ENCODE measurements at regions not wholly inside any gene's neighbourhood (a gene's known extent, or its start where the extent isn't known, plus 50 kb on each side); places are given as distances from the start of the nearest gene placed in this dataset.
"Not testable (repeated sequence)": the region's sequence is repeated elsewhere in the genome, so short reads cannot be mapped to it uniquely, and the experiment has no call there.

DNA sequence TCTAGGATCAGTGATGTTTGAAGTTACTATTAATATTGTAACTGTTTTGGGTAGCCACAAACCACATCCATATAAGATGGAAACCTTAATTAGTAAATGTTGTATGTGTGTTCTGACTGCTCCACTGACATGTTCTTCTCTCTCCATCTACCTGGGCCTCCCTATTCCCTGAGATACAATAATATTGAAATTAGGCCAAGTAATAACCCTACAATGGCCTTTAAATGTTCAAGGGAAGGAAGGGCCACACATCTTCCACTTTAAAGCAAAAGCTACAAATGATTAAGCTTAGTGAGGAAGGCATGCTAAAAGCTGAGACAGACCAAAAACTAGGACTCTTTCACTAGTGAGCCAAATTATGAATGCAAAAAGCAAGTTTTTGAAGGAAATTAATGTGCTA lies 176.4 kb upstream of the ANK3 start:
- DNase-seq, result no peak

DNA sequence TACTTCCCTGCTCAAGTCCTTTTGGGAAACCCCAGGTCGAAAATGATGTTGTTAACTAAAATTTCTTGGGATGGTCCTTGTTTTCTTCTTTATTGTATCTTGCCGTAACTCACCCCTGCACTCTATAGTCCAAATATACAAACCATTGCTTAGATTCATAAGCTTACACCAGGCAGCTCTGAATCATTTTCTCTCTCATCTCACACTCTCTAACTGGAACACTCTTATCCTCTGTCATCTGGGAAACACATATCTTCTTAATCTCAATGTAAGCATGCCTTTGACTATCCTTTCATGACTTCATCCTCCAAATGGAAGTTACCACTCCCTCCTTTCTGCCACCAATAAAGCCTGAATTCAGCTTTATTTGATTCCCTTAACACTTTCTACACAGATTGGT lies 175.8 kb upstream of the ANK3 start:
- DNase-seq, result no peak

DNA sequence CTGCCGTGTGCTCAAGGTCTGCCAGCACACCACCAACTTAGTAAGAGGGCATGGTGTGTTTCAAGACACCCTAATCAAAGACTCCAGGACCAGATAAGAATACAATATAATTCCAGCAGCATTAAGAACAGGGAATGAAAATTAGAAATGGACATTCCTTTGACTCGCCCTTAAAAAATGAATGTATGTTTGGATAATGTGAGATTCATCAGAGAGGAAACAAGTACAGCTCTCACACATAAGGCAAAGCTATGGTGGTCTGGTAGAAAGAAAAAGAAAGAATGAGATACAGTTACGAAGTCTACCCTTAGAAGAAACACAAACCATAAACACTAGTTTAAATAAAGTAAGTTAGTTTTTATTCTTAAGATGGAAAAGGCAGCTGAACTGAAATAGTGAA lies 174.8 kb upstream of the ANK3 start:
- no peak for DNase-seq

- DNase-seq, result no peak
These were observed 170.8 kb upstream of the ANK3 start for GRCh38 chr10:60560451-60560850.

- no peak for DNase-seq
These were observed 166.0 kb upstream of the ANK3 start for GRCh38 chr10:60555700-60556099.

GRCh38 chr10:60549686-60550085 lies 160.0 kb upstream of the ANK3 start:
- no peak for DNase-seq

GRCh38 chr10:60542657-60543056 lies 153.0 kb upstream of the ANK3 start:
- no peak for DNase-seq

- DNase-seq, result no peak
These were observed 151.8 kb upstream of the ANK3 start for GRCh38 chr10:60541451-60541850.

DNA sequence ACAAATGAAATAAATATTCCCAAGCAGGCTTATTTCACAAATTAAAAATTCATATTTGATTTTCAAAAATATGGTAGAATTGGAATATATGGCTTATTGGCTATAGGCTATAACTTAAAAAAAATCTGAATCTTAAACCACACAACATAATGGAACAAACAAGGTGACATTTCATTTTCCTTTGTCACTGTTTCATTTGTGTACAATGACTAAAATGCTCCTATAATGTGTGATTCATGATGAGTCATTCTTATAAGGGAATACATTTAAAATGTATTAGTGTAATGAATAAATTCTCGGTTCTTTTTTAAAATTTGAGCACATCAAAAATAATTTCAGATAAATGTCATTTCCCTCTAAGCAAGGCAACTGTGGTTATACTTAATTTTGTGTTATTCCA lies 148.0 kb upstream of the ANK3 start:
- no peak for DNase-seq

GRCh38 chr10:60536529-60537114 lies 146.9 kb upstream of the ANK3 start:
- no peak for DNase-seq

DNA sequence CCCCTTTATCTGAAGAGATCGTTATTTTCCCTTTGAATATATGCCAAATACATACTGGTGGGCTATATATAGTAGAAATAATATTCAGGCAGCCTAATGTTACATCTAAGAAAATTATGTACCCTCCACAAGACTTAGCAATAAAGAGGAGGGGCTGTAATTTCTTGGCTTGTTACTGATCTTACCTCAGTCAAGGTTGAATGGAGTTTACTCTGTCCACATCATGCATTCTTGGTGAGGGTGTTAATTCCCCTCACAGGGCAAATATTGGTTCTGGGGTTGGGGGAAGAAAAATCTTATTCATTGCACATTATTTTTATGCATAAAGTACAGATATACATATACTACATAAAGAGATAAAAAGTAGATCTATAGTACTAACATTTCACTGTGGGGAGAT lies 145.8 kb upstream of the ANK3 start:
- DNase-seq, result no peak

- DNase-seq, result no peak
These were observed 145.2 kb upstream of the ANK3 start for GRCh38 chr10:60534761-60535389.

- no peak for DNase-seq
These were observed 143.2 kb upstream of the ANK3 start for GRCh38 chr10:60532696-60533468.

DNA sequence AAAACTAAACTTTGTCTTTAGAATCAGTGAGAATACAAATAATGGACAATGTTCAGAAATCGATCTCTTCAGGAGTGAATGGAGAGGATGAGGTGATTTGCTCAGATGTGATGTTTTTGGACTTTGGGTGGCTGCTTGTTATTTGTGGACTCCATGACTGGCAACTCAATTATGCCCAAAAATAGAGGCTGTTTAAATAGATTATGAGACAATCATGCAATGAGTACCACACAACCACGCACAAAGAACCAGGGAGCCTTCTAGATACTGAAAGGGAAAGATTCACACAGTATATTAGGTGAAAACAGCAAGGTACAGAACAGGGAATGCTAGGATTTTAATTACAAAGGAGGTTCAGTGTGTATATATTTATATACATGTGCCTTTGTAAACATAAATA lies 141.3 kb upstream of the ANK3 start:
- no peak for DNase-seq

GRCh38 chr10:60527676-60528075 lies 138.0 kb upstream of the ANK3 start:
- no peak for DNase-seq

GRCh38 chr10:60525716-60526585 lies 136.3 kb upstream of the ANK3 start:
- no peak for DNase-seq

DNA sequence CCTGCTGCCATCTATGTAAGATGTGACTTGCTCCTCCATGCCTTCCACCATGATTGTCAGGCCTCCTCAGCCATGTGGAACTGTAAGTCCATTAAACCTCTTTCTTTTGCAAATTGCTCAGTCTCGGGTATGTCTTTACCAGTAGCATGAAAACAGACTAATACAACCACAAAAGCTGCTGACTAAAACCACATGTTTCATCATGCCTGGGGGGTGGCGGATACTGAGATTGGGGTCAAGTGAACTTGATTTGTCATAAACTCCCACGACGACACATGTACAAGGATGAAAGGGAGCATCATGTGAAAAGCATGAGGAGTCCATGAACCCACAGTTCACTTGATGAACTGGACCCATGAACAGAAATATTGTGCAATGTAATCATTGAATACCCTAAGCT lies 134.9 kb upstream of the ANK3 start:
- no peak for DNase-seq

GRCh38 chr10:60523371-60523770 lies 133.7 kb upstream of the ANK3 start:
- DNase-seq, result not testable (repeated sequence)

GRCh38 chr10:60522617-60523016 lies 132.9 kb upstream of the ANK3 start:
- no peak for DNase-seq

DNA sequence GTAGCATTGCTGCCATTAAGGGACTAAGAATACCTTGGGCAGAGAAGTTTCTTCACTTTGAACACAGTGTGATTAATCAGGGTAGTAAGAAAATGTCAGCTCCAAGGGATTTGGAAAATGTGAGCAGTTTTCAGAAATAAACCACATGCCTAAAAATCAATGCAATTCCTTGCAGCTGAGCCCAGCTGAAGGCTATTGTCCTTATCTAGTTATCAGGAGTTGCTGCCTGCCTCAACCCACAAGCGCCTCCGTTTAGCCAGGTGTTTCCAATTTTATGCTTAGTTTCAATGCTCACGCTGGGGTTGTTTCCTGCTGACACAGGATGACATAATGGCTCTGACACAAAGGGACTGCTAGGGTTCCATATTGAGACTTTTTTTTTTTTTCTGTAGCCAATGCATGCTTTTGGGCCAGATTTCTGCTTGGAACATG lies 132.3 kb upstream of the ANK3 start:
- no peak for DNase-seq

- no peak for DNase-seq
These were observed 129.1 kb upstream of the ANK3 start for GRCh38 chr10:60518745-60519144.

GRCh38 chr10:60517805-60518204 lies 128.1 kb upstream of the ANK3 start:
- DNase-seq, result no peak

- DNase-seq, result no peak
These were observed 123.6 kb upstream of the ANK3 start for GRCh38 chr10:60513281-60513680.

Measured in occipital lobe (tissue), 1 donor.